ENCODE measurements at regions not wholly inside any gene's neighbourhood (a gene's known extent, or its start where the extent isn't known, plus 50 kb on each side); places are given as distances from the start of the nearest gene placed in this dataset.

- no peak for TF ChIP-seq EZH2 (IDR thresholded peaks at IDR 0.05)
- no peak for TF ChIP-seq POLR2AphosphoS5 (IDR thresholded peaks at IDR 0.05; ENCODE audit: borderline replicate concordance, low read depth, low read length)
Measured at GRCh38 chr10:32155075-32155516, 98.9 kb upstream of the KIF5B start.
